ENCODE measurements at regions not wholly inside any gene's neighbourhood (a gene's known extent, or its start where the extent isn't known, plus 50 kb on each side); places are given as distances from the start of the nearest gene placed in this dataset.

GRCh38 chr15:99467853-99468464 lies 97.8 kb upstream of the MEF2A start:
- TF ChIP-seq GATA2 (IDR thresholded peaks at IDR 0.05; ENCODE audit: low read depth, low read length) (no peak), GATA3 (IDR thresholded peaks at IDR 0.05; ENCODE audit: low read depth, low read length) (no peak)

Measured in SH-SY5Y (cell line).